ENCODE measurements at regions not wholly inside any gene's neighbourhood (a gene's known extent, or its start where the extent isn't known, plus 50 kb on each side); places are given as distances from the start of the nearest gene placed in this dataset.

DNA sequence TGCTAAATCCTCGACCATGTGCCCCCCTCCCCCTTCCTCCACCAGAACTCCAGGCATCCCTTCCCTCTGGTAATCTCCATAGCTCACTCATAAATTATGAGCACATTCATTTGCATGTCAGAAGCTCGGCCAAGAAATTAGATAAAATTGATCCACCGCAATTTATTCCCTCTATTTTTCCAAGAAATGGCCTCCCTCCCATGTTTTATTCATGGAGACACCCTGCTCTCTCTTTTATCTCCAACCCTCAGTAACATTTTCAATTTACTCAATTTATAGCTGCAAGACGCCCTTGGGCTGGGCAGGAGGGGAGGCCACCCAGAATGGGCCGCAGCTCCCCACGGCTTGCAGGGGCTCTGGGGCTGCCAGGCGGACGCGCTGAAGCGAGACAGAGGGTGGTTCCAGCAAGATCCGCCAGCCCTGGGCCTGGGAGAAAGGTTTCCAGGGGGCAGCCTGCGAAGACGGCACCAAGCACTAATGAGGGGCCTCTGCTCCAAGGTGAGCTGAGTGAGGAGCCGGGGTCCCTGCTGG, 54.7 kb upstream of the ZNF423 start:
- DNase-seq: no peak

DNA sequence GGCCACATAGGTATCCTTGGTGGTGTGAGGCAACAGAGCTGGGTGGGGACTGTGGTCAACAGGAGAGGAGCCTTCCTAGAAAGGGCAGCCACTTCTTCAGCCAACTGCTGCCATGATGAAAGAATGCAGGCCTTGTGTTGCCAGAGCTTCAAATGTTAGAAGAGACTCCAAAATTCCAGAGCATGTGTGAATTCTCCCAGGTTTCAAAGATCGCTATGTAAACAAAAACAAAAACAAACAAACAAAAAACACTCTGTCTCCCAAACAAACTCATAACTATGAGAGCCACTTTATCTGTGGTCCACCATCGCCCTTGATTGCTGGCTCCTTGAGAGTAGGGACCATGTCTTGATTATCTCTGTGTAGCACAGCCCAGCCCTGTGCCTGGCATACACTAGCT, 55.5 kb upstream of the ZNF423 start:
- DNase-seq: no peak

DNA sequence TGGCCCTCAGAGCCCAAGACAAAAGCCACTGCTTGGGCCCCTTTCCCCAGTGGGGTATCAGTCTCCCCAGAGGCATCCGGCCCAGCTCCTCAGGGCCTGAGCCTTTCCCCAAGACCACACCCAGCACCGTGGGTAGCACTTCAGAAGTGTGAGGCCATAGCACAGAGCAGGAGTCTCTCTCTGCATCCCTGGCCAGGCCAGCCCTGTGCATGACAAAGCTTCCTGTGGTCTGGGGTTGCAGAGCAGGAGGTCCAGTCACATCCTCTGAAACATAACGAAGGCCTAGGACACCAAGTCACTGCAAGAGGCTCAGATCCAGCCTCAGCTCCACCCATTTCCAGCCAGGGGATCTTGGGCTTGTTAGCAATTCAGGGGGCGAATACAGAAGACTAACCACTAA, 56.8 kb upstream of the ZNF423 start:
- no peak for DNase-seq

DNA sequence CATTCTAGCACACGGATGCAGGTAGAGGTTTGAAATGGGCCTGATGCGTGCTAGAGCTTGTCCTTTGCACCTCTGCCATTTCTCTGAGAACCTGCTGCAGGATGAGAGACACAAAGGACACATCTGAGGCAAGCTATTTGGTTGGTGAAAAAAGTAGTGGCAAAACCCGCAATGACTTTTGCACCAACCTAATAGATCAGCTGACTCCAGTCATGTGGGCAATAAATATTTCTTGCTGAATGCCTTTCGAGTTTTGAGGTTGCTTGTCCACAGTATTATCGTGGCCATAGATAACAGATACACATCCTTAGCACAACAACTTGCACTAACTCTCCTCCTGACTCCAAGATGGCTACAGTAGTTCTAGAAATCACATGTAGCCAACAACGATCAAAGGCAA, 57.8 kb upstream of the ZNF423 start:
- DNase-seq: no peak

DNA sequence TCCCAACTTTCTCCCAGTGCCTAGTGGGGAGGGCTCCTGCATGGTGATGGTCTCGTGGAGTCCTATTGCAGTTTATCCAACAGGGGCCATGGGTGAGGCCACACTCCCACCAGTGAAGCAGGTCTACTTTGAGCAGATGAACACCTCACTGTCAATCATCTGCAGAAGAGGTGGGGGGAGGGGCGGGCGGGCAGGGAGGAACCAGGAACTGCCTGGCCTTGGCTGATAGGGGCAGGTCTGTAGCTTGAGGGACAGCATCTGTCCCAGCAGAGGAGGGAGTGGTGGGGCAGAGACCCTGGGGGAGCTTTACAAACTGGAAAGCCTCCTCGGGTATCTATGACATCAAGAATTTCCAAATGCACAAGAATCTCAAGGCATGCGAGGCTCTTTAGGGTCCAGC, 58.7 kb upstream of the ZNF423 start:
- no peak for DNase-seq

DNA sequence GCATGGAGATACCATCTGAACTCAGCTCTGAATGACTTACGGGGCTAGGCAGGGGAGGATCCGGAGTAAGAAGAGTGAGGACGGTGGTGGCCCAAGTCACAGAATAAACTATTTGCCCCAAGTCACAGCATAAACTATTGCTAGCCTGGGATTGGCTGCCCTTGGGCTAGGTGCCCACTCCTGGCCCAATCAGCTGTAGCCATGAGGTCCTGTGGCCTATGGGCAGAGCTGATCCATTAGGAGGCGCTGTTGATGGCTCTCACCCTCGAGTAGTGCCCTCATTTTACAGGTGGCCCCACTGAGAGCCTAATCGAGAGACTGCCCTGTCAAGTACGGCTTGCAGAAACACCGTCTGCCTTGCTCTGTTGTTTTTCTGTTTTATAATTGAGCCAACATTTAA, 62.3 kb upstream of the ZNF423 start:
- DNase-seq: no peak

DNA sequence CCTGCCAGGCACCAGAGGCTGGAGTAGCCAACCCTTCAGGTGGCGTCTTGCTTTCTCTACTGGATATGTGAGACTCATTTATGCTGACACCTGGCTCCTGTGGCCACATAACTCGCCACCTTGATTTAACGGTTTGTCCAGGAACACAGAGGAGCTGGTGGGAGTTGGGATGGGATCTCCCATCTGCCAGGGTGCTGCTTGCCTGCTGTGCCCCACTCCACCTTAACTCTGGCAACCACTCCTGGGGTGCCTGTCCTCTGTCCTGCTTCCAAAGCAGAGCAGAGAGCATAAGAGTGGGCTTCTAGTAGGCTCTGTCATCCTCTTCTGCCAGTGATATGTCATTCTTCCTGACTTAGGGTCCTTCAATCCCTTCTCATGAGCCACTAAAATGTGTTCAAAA, 63.4 kb upstream of the ZNF423 start:
- no peak for DNase-seq

DNA sequence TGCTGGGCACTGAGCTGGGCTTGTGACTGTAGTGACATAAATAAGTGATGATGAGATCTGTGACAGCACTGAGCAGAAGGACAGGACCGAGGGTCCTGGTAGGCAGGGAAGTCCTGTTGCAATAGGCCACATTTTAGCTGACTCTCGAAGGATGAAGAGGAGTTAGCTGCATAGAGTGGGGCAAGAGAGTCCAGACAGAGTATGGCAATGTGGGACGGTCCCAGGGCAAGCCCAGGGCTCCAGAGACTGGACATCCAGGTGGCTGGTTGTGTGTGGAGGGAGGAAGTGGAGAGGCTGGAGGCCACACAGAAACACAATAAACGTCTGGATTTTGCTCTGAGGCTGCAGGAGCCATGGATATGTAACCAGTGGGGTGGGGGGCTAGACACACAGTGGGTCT, 64.5 kb upstream of the ZNF423 start:
- DNase-seq: no peak

DNA sequence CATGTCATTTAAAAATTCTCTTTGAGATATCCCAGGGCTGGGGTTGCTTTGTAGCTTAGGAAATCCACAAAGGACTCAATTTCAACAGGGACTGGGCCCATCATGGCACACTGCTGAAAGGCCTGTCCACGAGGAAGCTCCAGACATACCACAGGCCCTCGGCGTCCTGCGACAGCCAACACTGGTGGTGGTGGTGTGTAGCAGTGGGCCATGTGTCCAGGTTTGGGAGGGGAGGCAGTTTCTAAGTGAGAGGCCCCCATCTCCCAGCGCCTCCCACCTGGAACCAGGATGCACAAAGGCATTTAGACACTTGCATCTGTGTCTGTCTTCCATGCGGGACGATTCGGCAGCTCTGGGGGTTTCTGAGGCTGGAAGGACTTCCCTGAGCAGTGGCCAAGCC, 65.2 kb upstream of the ZNF423 start:
- no peak for DNase-seq

DNA sequence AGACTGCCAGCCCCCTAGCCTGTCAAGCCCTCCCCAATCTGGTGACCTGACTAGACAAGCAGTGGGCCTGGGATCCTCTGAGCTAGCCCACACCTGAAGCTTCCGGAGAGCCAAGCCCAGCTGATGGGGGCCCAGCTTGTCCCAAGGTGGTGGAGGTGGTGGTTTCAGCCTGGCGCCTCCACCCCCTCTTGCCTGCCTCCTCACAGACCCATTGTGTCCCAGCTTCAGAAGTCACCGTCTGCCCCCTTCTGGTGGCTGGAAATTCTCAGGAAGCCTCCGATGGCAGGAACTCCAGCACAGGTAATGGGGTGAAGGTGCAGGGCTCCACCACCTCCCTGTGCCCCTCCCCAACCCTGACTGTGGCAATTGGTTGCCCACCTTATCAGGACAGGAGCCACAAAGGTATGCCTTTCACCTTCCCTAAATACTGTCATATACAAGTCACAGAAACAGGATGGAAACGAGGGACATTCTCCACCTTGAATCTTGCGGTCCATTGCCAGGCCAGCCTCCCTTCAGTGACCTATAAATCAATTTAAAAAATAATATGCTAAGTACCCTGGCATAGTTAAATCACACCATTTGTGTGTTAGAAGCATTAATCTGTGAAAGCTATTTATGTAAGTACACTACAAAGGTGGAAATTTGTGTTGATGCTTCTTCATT, 66.0 kb upstream of the ZNF423 start:
- peak; percentile 28 for DNase-seq

DNA sequence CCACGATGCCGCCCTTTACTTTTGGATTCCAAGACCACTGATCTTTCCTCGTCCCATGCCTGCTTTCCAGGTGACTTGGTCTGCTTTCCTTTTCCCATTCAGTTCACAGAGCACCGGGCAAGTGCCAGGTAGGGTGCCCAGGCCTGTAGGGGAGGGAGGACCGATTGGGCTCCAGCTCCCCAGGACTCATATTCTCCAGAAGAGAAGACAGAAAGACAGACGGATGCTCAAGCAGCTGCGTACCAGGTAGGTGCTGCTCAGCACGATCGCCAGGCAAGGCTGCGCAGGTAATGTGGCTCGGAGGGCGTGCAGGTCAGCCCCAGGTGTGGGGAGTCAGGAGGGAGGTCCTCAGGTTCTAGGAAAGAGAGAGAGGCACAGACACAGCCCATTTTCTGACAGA, 67.5 kb upstream of the ZNF423 start:
- DNase-seq: no peak

DNA sequence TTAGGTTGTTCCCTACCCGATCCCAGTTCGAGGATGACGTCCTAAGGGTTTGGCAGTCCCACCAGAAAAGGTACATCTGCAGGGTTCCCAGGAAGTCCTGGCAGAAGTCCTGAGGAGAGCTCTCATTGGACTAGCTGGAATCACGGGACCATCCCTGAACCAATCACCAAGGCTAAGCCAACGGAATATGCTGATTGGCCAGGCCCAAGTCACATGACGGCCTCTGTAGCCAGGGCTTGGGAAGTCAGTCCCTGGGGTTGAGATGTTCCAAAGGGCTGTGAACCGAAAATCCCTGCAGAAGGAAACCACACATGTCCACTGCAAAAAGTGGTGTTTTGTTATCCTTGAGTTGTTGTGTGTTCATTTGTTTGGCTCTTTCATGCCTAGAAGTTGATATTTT, 68.2 kb upstream of the ZNF423 start:
- DNase-seq: no peak

DNA sequence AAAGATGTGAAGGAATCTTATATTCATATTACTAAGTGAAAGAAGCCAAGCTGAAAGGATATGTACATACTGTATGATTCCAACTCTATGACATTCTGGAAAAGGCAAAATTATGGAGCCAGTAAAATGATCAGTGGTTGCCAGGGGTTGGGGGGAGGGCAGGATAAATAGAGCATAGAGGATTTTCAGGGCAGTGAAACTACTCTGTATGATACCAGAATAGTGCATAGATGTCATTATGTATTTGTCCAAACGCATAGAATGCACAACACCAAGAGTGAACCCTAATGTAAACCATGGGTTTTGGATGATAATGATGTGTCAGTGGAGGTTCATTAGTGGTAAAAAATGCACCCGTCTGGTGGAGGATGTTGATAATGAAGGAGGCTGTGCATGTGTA, 71.0 kb upstream of the ZNF423 start:
- DNase-seq: no peak

DNA sequence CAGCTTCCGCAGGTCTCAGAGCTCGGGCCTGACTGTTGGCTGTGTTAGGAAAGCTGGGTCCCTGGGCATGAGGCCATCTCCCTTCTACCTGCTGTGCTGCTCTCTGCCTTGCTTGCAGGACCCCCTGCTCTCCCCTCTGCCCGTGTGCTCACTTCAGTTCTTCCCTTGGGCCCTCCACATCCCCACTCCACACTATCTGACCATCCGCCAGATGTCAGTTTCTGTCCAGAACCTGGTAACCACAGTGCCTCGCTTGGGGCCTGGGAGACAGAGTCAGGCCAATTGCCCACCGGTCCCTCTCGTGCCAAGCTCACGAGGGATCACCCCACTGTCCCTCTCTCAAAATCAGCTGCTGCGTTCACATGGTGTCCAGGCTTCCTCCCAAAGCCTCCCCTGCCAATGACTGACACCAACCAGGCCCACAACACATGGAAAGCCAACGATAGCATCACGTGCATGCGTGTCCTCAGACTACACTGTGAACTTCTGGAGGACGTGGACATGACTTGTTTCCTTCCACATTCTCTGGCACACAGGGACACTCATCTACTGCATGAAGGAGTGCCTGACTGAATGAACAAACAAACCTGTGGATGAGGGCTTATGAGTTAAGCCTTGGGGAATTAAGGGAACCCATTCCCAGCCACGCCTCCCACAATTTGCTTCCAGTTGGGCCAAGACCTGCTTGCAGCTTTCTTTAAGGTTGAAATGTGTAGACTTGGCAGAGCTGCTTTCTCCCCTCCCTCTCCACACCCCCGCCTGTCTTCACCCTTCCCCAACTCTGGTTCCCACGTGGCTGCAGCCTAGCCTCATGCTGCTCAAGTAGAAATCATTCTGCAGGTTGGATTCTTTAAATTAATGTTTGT, 72.5 kb upstream of the ZNF423 start:
- DNase-seq: no peak

DNA sequence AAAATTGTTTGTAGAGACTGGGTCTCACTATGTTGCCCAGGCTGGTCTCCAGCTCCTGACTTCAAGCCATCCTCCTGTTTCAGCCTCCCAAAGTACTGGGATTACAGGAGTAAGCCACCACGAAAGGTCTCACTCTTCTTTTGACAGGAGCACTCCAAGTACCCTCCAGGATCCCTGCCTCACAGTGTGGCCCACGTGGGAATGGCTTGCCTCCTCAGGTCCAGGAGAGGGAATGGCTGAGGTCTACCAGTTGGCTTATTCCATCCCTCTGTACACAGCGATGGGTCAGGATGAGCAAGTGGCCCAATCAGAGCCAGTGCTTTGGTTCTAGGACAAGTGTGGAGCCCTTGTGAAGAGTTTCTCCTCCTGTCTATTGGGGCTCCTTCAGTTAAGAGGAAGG, 73.7 kb upstream of the ZNF423 start:
- DNase-seq: no peak

DNA sequence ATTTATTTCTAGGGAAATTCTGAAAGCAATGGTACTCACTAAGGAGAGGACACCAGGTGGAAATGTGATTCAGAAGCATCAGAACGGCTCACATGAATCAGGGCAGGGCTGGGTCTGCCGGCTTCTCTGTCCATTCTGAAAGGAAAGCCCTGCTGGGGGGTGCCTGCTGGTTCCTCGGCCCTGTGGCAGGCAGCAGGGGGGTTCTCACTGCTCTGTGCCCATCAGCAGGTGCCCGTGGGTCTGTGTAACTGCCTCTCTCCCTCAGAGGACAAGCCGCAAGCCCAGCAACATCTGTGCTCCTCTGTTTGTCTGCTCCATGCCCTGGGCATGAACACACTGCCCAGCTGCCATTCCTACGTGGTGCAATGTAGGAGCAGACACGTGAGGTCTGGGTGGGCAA, 74.9 kb upstream of the ZNF423 start:
- no peak for DNase-seq

DNA sequence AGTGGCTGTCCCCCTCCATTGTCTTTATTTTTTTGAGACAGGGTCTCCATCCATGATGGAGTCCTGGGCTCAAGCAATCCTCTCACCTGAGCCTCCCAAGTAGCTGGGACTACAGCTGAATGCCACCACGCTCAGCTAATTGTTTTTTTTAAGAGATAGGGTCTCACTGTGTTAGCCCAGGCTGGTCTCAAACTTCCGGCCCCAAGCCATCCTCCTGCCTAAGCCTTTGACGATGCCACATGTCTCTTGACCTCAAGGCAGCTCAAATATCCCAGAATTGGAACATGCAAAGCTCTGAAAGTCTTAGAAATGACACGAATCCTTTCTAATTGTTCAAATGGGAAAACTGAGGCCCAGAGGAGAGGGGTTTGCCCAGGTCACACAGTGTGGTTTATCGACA, 75.4 kb upstream of the ZNF423 start:
- DNase-seq: no peak

DNA sequence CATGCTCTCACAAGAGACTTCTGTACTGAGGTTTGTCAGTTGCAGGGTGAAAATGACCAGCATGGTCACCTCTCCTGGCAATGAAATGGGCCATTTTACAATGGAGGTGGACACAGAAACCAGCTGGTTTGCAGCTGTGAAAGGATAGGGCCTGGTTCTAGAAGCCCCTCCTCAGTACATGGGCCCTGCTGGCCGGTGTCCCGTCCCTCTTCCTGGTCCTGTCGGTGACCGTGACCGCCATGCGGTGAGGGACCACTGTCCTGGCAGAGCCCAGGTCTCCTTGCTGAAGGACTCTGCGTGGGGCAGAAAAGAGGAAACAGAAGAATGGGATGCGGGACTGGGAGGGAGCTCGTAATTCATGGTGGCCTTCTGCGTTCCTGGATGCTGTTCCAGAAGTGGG, 76.0 kb upstream of the ZNF423 start:
- no peak for DNase-seq

DNA sequence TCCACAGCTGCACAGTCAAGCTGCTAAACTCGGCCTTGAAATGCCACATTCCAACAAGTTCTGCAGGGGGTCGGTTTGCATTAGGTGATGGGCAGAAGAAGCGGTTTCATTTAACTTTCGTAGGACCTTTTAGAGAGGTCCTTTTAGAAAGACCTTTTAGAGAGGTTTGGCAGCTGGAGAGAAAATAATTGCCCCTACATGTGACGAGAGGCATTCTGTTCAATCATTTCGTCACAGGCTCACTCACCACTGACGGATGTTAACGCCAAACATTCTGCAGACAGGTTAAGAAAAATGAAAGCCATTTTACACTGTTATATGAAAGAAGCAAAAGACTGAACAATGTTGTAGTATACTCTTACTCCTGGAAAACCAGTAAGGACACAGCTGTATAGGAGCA, 76.5 kb upstream of the ZNF423 start:
- DNase-seq: no peak

DNA sequence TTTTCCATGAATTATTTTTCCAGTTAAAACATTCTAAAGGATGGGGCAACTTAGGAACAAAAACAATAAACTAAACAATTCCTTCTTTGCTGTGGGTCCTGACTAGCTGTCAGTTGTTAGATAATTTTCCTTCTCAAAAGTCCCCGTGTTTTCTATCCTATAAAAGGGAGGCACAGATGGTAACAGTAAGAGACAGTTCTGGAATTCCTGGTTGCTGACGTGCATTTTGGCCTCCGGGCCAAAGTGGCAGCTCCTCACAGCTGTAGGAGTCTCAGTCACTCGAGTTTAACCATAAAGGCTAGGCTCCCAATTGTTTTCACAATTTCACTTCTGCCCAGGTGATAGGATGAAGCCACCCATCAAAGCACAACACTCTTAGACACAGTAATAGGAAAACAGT, 77.0 kb upstream of the ZNF423 start:
- DNase-seq: peak; percentile 25

DNA sequence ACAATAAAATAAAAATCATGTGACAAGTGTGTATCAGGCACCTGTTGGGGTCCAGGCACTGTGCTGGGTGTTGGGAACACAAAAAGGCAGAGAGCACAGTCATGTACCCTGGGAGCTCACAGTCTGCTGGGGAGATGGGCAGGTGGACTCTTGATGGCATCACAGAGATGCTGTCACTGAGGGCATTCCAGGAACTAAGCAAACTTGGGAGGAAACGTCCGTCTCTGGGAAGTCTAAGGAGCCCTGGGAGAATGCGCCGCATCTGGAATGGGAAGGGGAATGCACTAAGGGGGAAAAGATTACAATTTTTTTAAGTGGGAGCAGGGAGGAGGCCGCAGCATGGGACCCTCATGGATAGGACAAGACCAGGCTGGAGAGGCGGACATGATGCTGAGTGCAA, 80.9 kb upstream of the ZNF423 start:
- no peak for DNase-seq

DNA sequence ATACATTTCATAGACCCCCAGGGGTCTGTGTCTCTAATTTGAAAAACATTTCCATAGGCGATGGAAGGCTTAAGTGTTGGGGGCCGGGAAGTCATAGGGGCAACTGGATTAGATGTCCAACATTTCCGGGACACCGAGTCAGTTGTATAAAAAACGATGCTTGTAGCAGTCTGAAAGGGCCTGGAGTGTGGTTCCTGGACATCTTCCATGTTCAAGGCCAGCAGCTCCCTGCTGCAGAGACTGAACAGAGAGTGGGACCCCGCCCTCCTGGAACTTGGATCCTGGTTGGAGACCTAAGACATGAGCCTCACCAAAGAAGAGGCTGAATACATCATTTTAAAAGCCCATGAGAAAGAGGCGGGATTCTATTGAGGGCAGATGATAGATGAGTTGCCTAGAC, 82.0 kb upstream of the ZNF423 start:
- DNase-seq: no peak

DNA sequence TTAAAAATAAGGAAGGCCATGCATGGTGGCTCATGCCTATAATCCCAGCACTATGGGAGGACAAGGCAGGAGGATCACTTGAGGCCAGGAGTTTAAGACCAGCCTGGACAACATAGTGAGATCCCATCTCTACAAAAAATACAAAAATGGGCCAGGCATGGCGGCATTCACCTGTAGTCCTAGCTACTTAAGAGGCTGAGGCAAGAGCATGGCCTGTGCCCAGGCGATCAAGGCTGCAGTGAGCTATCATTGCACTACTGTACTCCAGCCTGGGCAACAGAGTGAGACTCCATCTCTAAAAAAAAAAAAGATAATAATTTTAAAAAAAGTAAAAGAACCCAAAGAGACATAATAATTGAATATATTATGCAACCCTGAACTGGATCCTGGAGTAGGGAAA, 83.6 kb upstream of the ZNF423 start:
- DNase-seq: no peak

Measured in fibroblast of skin of abdomen (primary cell).